GM12878 (cell line): ENCODE measurements at regions not wholly inside any gene's neighbourhood (a gene's known extent, or its start where the extent isn't known, plus 50 kb on each side); places are given as distances from the start of the nearest gene placed in this dataset.

Experiments
- CREM ChIP-seq: IDR thresholded peaks from 2 replicates; pipeline ENCODE4 v1.6.1; 2014; ENCODE audit warnings: antibody characterized with exemption, low read depth
- KDM1A ChIP-seq: fragments of 200-600 bp; sonication (generic); IDR thresholded peaks from 2 replicates; pipeline ENCODE4 v1.6.1; 2016; ENCODE audit warnings: borderline replicate concordance
- NFYB ChIP-seq: IDR thresholded peaks from 2 replicates; pipeline ENCODE4 v1.6.1; 2011; ENCODE audit warnings: low read depth, mild to moderate bottlenecking, low read length, improper control_type of control experiment, moderate library complexity; ENCODE audit not compliant: insufficient read depth
- PAX5 ChIP-seq: IDR thresholded peaks from 2 replicates; pipeline ENCODE4 v1.6.1; 2011; ENCODE audit warnings: low read depth, low read length, borderline replicate concordance
- REST ChIP-seq: IDR thresholded peaks from 2 replicates; pipeline ENCODE4 v1.6.1; 2012; ENCODE audit warnings: mild to moderate bottlenecking, low read depth, low read length
- SMC3 ChIP-seq: IDR thresholded peaks from 2 replicates; pipeline ENCODE4 v1.6.1; 2011; ENCODE audit warnings: low read length, improper control_type of control experiment, borderline replicate concordance
- SUPT20H ChIP-seq: IDR thresholded peaks from 2 replicates; pipeline ENCODE4 v1.6.1; 2011; ENCODE audit warnings: low read depth, mild to moderate bottlenecking, low read length, moderate library complexity, borderline replicate concordance; ENCODE audit not compliant: control insufficient read depth
- TF ChIP-seq, protein P1 (sequence below): fragments of 450-650 bp; IDR thresholded peaks from 2 replicates; pipeline ENCODE4 v1.6.1; 2016; ENCODE audit warnings: mild to moderate bottlenecking
- TF ChIP-seq, protein P2 (sequence below): fragments of 450-650 bp; IDR thresholded peaks from 2 replicates; pipeline ENCODE4 v1.6.1; 2016; ENCODE audit warnings: mild to moderate bottlenecking

GRCh38 chr18:44588508-44588907 lies 92.2 kb upstream of the SETBP1 start (continued):
- TF ChIP-seq, protein P1, sequence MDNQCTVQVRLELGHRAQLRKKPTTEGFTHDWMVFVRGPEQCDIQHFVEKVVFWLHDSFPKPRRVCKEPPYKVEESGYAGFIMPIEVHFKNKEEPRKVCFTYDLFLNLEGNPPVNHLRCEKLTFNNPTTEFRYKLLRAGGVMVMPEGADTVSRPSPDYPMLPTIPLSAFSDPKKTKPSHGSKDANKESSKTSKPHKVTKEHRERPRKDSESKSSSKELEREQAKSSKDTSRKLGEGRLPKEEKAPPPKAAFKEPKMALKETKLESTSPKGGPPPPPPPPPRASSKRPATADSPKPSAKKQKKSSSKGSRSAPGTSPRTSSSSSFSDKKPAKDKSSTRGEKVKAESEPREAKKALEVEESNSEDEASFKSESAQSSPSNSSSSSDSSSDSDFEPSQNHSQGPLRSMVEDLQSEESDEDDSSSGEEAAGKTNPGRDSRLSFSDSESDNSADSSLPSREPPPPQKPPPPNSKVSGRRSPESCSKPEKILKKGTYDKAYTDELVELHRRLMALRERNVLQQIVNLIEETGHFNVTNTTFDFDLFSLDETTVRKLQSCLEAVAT: no peak
- TF ChIP-seq SUPT20H: no peak
- TF ChIP-seq CREM: no peak
- TF ChIP-seq, protein P2, sequence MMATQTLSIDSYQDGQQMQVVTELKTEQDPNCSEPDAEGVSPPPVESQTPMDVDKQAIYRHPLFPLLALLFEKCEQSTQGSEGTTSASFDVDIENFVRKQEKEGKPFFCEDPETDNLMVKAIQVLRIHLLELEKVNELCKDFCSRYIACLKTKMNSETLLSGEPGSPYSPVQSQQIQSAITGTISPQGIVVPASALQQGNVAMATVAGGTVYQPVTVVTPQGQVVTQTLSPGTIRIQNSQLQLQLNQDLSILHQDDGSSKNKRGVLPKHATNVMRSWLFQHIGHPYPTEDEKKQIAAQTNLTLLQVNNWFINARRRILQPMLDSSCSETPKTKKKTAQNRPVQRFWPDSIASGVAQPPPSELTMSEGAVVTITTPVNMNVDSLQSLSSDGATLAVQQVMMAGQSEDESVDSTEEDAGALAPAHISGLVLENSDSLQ: no peak
- TF ChIP-seq PAX5: no peak
- TF ChIP-seq NFYB: no peak
- no peak for TF ChIP-seq SMC3
- TF ChIP-seq REST: no peak
- TF ChIP-seq KDM1A: no peak
